Gastroesophageal sphincter (tissue), 3 donors: ENCODE measurements at regions not wholly inside any gene's neighbourhood (a gene's known extent, or its start where the extent isn't known, plus 50 kb on each side); places are given as distances from the start of the nearest gene placed in this dataset.

Source experiments
- POLR2A ChIP-seq, 2 donors: fragments of 450-650 bp; IDR thresholded peaks; one replicate each; pipeline ENCODE4 v1.6.1; 2017; ENCODE audit warnings: antibody characterized with exemption in 2 of 2, mild to moderate bottlenecking in 2 of 2, moderate library complexity in 1 of 2
- POLR2AphosphoS5 ChIP-seq: sonication (generic); formaldehyde crosslinking; IDR thresholded peaks from one replicate; pipeline ENCODE4 v1.6.1; 2017; ENCODE audit warnings: antibody characterized with exemption
- TF ChIP-seq, protein P1 (sequence below), 4 experiments: fragments of 200-600 bp in 2 of 4; fragments of 450-650 bp in 2 of 4; sonication (generic) in 1 of 4; IDR thresholded peaks; one replicate each; pipeline ENCODE4 v1.5.1; 2017 to 2019; ENCODE audit warnings: antibody characterized with exemption in 4 of 4, mild to moderate bottlenecking in 2 of 4, moderate library complexity in 2 of 4

DNA sequence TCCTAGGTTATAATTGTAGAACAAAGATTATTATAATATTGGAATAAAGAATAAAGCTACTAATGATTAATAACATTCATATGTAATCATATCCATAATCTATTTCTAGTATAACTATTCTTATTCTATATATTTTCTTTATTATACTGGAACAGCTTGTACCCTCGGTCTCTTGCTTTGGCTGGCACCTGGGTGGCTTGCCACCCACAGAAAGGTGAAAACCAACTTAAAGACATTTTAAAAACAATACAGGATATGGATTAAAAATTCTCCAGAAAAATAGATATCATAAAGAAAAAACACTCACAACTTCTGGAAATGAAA, 80.0 kb upstream of the PRRC2C start:
- TF ChIP-seq, protein P1, sequence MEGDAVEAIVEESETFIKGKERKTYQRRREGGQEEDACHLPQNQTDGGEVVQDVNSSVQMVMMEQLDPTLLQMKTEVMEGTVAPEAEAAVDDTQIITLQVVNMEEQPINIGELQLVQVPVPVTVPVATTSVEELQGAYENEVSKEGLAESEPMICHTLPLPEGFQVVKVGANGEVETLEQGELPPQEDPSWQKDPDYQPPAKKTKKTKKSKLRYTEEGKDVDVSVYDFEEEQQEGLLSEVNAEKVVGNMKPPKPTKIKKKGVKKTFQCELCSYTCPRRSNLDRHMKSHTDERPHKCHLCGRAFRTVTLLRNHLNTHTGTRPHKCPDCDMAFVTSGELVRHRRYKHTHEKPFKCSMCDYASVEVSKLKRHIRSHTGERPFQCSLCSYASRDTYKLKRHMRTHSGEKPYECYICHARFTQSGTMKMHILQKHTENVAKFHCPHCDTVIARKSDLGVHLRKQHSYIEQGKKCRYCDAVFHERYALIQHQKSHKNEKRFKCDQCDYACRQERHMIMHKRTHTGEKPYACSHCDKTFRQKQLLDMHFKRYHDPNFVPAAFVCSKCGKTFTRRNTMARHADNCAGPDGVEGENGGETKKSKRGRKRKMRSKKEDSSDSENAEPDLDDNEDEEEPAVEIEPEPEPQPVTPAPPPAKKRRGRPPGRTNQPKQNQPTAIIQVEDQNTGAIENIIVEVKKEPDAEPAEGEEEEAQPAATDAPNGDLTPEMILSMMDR (IDR thresholded peaks at IDR 0.05): no peak
- TF ChIP-seq POLR2A (IDR thresholded peaks at IDR 0.05): no peak
- no peak for TF ChIP-seq POLR2AphosphoS5
